Activated CD4-positive, alpha-beta T cell treated with anti-CD3 and anti-CD28 coated beads, Interleukin-2, Interleukin-6, amounts not matched to agents 100 ng/mL and 50 ng/mL, durations not matched to agents 16 hours and 8 hours (primary cell): ENCODE measurements at regions not wholly inside any gene's neighbourhood (a gene's known extent, or its start where the extent isn't known, plus 50 kb on each side); places are given as distances from the start of the nearest gene placed in this dataset.
"Not testable (repeated sequence)": the region's sequence is repeated elsewhere in the genome, so short reads cannot be mapped to it uniquely, and the experiment has no call there.

Experiments
- DNase-seq: peaks from one replicate; pipeline ENCODE4 v3.0.0-alpha.2; 2020

GRCh38 chr3:18593231-18593630 is 168.1 kb upstream of the SATB1 start:
- no peak for DNase-seq

DNA sequence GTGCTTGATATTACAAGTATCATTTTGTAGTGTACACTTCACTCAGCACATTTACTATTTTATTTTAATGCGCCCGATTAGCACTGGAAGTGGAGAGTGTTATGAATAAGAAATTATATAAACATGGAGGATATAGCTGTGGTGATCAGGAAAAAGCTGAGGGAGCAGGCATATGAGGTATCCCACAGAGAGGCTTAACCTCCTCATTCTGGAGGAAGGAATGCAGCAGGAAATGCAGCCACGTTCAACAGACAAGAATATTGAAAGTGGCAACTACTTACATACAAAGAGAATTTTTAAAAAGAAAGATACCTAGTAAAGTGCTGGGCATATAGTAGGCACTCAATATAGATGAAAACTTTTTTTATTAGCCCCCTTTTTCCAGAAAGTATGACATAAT is 166.0 kb upstream of the SATB1 start:
- no peak for DNase-seq

GRCh38 chr3:18586076-18586475 is 160.9 kb upstream of the SATB1 start:
- no peak for DNase-seq

- DNase-seq, result no peak
Observed at GRCh38 chr3:18585004-18585968, 160.1 kb upstream of the SATB1 start.

GRCh38 chr3:18580268-18580667 is 155.1 kb upstream of the SATB1 start:
- no peak for DNase-seq

DNA sequence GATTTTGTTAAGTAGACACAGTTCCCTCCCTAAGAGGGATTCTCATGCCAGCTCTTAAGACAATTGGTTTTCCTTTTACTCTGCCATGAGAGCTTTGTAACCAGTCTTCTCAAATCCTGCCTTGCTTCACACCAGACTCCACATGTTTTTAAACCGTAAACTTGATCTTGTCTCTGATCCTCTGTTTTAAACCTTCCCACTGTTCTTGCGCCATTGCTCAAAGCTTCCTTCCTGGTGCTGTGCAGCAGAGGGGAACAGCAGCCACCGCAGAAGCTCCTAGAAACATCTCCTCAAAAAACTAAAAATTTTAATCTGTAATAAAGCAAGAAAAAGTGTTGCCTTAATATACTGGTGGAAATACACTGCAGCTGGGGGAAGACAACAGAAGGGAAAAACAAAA is 154.5 kb upstream of the SATB1 start:
- no peak for DNase-seq

DNA sequence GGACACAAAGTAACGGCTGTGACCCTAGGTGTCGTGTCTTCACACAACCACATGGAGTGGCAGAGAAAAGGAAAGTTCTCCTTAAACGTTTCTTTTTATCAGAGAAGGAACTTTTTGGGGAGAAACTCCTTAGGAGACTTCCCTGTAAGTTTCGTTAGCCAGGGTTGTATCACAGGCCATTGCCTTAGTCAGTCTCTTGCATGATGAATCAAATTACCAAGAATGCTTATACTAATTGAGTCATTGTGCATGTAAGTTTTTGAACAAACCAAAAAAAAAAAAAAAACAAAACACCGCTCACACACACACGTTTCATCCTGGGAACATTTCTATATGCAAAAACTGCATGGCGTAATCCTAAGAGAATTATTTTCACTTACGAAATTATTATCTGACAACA is 150.4 kb upstream of the SATB1 start:
- no peak for DNase-seq

- no peak for DNase-seq
Observed at GRCh38 chr3:18572809-18573208, 147.7 kb upstream of the SATB1 start.

- DNase-seq, result no peak
Observed at GRCh38 chr3:18567293-18567692, 142.2 kb upstream of the SATB1 start.

DNA sequence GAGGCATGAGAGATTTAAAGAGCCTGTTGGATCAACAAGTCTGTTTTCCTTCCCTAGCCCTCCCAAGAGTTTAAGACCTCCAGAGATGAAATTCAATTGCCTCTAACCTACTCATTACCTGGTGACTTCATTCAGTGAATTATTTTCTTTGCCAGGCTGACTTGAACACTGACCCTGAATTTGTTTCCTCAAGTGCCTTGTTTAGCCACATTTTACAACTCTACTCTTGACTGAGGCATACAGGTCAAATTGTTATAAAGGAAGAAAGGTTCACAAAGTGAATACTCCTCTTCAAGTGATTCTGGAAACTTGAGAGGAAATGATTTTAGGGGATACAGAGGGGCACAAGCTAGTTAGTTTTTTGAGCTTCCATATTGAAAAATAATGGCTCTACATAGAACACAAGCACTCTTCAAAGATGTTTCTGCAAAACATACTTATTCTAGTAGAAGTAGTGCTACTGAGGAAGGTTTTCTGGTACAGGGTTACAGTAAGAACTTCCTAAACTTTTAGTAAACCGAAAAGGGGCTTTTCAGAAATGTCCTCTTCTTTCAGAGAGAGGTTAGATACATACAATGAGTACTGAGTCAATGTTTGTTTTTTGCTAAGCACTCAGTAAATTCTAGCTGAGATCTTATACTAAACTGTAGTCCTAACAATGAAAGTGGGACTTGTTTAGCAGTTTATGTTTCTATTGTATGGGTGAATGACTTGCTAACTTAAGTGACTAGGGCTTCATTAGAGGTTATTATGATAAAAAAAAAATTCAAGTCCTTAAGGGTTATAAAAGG is 137.4 kb upstream of the SATB1 start:
- DNase-seq, result no peak

DNA sequence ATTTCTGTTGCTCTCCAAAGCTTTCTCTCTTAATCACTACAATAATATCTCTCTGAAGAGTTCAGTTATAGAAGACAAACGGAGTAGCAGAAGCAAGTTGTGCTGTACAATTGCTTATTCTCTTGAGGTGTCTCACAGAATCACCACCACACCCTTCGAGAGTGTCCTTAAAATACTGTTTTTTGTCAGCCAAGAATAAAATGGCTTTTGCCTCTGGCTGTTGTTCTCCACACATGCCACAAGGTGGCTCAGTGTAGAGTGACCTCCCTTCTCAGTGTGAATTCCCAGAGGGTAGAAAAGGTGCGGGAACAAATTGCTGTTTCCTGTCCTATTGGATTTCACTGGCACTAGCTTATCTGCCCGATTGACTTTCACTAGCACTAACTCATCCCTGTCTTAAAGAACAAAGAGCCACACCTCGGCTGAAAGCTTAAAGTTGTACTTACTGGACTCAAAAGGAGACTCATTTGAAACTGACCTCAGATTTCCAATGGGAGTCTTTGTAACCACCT is 134.2 kb upstream of the SATB1 start:
- DNase-seq, result peak; percentile 79

DNA sequence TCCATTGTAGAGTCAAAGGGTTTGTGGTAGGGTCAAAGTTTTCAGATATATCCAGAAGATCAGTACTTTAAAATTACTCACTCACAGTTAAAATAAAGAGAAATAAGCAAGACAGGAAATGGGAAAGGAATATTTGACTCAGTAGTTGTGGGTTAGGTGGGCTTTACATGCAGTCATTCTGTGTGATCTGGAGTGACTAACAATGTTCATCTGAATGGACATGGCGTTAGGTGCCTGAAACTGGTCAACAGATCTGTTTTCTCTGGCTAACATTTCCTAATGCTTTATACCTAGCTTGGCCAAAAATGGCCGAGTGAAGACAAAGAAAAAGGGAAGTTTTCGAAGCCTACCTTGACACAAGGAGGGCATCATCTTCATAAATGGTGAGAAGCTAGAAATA is 133.4 kb upstream of the SATB1 start:
- DNase-seq, result peak; percentile 65

DNA sequence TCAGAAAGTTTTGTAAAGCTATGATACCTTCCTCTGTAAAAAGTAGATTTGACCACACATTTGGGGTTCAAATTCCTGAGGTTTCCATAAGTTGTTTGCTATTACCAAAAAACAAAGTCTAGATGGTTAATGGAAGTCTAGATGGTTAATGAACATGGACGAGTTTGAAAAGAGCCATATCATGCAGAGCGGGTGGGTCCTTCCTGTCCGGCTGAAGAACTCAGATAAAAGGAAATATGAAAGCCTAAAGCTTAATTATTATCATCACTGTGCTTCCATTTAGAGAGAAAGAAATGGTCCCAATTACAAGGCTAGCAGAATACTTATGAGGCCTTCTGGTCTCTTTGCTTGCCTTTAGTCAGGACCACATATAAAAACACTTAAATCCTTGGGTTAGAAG is 132.1 kb upstream of the SATB1 start:
- no peak for DNase-seq

GRCh38 chr3:18556503-18557135 is 131.5 kb upstream of the SATB1 start:
- DNase-seq, result peak; percentile 95

- DNase-seq, result peak; percentile 65
Observed at GRCh38 chr3:18556001-18556408, 130.9 kb upstream of the SATB1 start.

DNA sequence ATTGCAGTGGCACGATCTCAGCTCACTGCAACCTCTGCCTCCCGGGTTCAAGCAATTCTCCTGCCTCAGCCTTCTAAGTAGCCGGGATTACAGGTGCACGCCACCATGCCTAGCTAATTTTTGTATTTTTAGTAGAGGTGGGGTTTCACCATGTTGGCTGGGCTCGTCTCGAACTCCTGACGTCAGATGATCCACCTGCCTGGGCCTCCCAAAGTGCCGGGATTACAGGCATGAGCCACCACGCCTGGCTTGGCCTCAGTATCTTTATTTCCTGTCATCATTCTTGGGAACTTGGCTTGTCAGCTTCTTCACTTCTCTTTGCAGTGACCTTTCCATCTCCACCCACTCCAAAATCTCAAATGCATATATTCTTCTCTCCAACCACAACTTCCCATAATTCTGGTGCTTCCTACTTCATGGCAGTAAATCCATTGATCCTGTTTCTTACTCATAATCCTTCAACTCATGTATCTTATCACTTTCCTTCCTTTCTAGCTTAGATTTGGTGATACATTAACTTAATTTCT is 127.5 kb upstream of the SATB1 start:
- not testable (repeated sequence) for DNase-seq

DNA sequence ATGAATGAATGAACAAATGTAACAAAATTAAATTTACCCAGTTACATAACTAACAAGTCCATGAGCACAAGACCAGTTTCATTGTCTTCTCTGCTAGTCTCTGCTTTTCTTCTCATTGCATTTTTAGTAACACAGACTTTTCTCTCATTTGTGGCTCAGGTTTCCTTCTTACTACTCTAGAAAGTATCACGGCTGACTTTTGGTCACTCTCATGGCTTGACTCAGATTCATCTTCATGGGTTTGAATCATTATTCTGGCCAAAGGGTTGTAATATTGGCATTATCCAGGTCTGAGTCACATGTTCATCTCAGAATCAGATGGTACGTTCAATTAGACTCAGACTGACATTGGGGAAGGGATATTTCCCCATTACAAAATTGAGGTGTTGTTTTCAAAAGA is 121.5 kb upstream of the SATB1 start:
- DNase-seq, result peak; percentile 54

DNA sequence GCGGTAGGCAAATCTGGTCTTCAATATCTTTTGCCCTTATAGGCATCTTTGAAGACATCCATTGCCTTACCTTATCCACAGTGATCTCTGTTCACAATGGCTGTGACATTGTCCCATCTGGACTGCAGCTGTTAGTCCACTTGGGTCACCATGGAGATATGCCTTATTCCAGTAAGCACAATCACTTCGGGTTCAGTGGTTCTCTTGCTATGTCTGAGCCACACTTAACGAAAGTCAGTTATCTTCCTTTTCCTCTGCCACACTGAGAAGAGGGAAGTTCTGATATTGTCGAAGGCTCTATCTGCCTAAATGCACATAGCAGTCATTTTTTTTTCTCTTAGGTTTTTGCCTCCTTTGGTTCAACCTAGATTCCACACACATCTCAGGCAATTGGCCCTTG is 119.0 kb upstream of the SATB1 start:
- DNase-seq, result no peak

GRCh38 chr3:18538463-18539230 is 113.5 kb upstream of the SATB1 start:
- no peak for DNase-seq

DNA sequence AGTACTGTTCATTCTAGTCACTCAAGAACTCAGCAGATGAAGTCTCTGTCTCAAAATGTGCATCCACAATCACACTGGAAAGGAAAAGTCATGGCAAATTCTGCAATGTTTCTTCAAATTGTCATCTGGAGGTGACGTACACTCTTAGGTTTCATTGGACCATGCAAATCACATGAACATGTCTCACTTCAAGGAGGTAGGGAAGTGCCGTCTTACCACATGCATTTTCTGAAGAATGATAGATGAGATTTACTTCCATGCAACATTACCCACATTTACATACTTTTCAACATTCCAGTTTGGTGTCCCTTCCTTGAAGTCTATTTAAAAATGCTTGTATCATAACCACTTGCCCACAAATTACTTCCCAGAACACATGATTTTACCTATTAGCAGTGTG is 107.9 kb upstream of the SATB1 start:
- DNase-seq, result no peak

DNA sequence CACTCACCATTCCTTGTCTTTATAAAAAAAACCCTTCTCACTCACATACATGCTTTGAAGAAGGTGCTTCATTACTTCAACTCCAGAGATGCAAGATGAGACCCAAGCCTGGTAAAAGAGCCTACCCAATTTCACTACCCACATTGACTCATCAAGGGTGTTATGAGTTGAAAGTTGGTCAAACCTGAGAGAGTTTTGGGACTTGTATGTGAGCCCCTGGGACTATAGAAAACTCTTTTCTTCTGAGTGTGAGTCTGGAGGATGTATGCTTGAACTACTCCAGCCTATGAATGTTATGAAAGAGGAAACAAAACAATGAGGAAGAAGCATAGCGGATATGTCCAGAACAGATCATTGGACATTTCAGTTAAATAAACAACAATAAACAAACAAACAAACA is 106.5 kb upstream of the SATB1 start:
- peak; percentile 68 for DNase-seq

DNA sequence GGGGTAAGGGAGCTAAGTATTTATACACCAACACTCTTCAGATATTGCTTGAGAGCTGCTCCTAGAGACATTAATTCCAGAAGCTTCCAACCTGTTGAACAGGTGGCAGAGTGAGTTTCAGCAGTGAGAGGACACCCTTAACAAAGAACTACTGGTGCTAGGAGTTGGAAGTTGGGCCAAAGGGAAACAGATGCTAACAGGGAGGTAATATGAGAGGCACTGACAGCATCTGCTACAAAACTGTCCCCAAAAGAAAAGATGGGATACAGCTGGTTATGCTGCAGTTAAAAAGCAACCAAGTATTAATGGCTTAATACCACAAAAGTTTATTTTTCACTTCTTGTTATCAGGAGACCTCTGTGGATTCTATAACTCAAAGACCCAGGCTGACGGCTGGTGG is 104.5 kb upstream of the SATB1 start:
- no peak for DNase-seq
